HEK293 (cell line): ENCODE measurements at regions not wholly inside any gene's neighbourhood (a gene's known extent, or its start where the extent isn't known, plus 50 kb on each side); places are given as distances from the start of the nearest gene placed in this dataset.

Experiments used
- CTCF ChIA-PET: fragments of 350-600 bp; formaldehyde crosslinking; extraction: SDS; loops from one replicate; lab custom pipeline; 2021; ENCODE audit warnings: antibody characterized with exemption; lab: Yijun Ruan, JAX
- POLR2A ChIA-PET: fragments of 300-600 bp; formaldehyde crosslinking; extraction: SDS; loops from one replicate; lab custom pipeline; 2020; ENCODE audit warnings: antibody characterized with exemption, inconsistent platforms; lab: Yijun Ruan, JAX
- H3K27ac ChIP-seq: fragments of 200-500 bp; sonication (Bioruptor generic); 2 replicates; pipeline ENCODE4 v1.5.1; 2014; ENCODE audit warnings: low read depth, low read length, control low read depth, inconsistent platforms; ENCODE audit errors: extremely low read depth
- H3K36me3 ChIP-seq, 2 experiments: fragments of 200-500 bp in 1 of 2; sonication (Bioruptor generic) in 1 of 2; 1 replicate in 1 of 2; 2 replicates in 1 of 2; pipeline ENCODE4 v1.5.1; 2014 to 2017; ENCODE audit warnings: inconsistent platforms in 2 of 2, low read length in 2 of 2; ENCODE audit not compliant: control insufficient read depth in 2 of 2, insufficient read depth in 1 of 2
- H3K4me1 ChIP-seq: fragments of 200-500 bp; sonication (Bioruptor generic); 2 replicates; pipeline ENCODE4 v1.5.1; 2014; ENCODE audit warnings: mild to moderate bottlenecking, low read length, inconsistent platforms; ENCODE audit not compliant: control insufficient read depth, insufficient read depth
- H3K4me3 ChIP-seq: 2 replicates; pipeline ENCODE4 v1.5.1; 2011; ENCODE audit warnings: low read depth, mild to moderate bottlenecking, control low read depth, low read length, moderate library complexity
- H3K9me3 ChIP-seq: fragments of 200-500 bp; sonication (Bioruptor generic); 2 replicates; pipeline ENCODE4 v1.5.1; 2014; ENCODE audit warnings: low read depth, low read length, inconsistent platforms; ENCODE audit not compliant: control insufficient read depth, insufficient read depth
- BCL11A ChIP-seq: fragments of 450-650 bp; formaldehyde crosslinking; IDR thresholded peaks from 2 replicates; pipeline ENCODE4 v1.5.1; 2016; ENCODE audit warnings: low read depth, missing biosample characterization, missing genetic modification characterization
- EGR2 ChIP-seq: fragments of 450-650 bp; formaldehyde crosslinking; IDR thresholded peaks from 2 replicates; pipeline ENCODE4 v1.5.1; 2016; ENCODE audit warnings: low read depth, missing biosample characterization, missing genetic modification characterization
- GLIS2 ChIP-seq: fragments of 450-650 bp; formaldehyde crosslinking; IDR thresholded peaks from 2 replicates; pipeline ENCODE4 v1.5.1; 2016; ENCODE audit warnings: missing biosample characterization, missing genetic modification characterization
- HOXA7 ChIP-seq: sonication (generic); formaldehyde crosslinking; IDR thresholded peaks from 2 replicates; pipeline ENCODE4 v1.8.1; 2022; ENCODE audit warnings: missing genetic modification reagents, borderline replicate concordance
- HOXD13 ChIP-seq: sonication (generic); formaldehyde crosslinking; IDR thresholded peaks from 2 replicates; pipeline ENCODE4 v1.8.0; 2022; ENCODE audit warnings: missing genetic modification reagents, borderline replicate concordance
- KLF10 ChIP-seq: fragments of 450-650 bp; IDR thresholded peaks from 2 replicates; pipeline ENCODE4 v1.5.1; 2018; ENCODE audit warnings: missing biosample characterization, mild to moderate bottlenecking, missing genetic modification characterization
- KLF8 ChIP-seq: fragments of 450-650 bp; formaldehyde crosslinking; IDR thresholded peaks from 2 replicates; pipeline ENCODE4 v1.5.1; 2016; ENCODE audit warnings: missing biosample characterization, missing genetic modification characterization
- KLF9 ChIP-seq: fragments of 450-650 bp; formaldehyde crosslinking; IDR thresholded peaks from 2 replicates; pipeline ENCODE4 v1.5.1; 2016; ENCODE audit warnings: missing biosample characterization, missing genetic modification characterization, low read depth
- REPIN1 ChIP-seq: fragments of 450-650 bp; formaldehyde crosslinking; IDR thresholded peaks from 2 replicates; pipeline ENCODE4 v1.5.1; 2017; ENCODE audit warnings: missing biosample characterization, missing genetic modification characterization, low read depth
- SETDB1 ChIP-seq: IDR thresholded peaks from one replicate; pipeline ENCODE4 v1.6.1; 2017; ENCODE audit warnings: mild to moderate bottlenecking, low read length, moderate library complexity, mixed read lengths; ENCODE audit not compliant: insufficient read length
- ZBTB17 ChIP-seq: fragments of 450-650 bp; formaldehyde crosslinking; IDR thresholded peaks from 2 replicates; pipeline ENCODE4 v1.5.1; 2016; ENCODE audit warnings: missing biosample characterization, missing genetic modification characterization
- ZBTB21 ChIP-seq: fragments of 450-650 bp; formaldehyde crosslinking; IDR thresholded peaks from 2 replicates; pipeline ENCODE4 v1.5.1; 2017; ENCODE audit warnings: missing biosample characterization, missing genetic modification characterization
- ZFP3 ChIP-seq: fragments of 450-650 bp; formaldehyde crosslinking; IDR thresholded peaks from 2 replicates; pipeline ENCODE4 v1.5.1; 2016; ENCODE audit warnings: low read depth, missing biosample characterization, missing genetic modification characterization
- ZFP69B ChIP-seq: fragments of 450-650 bp; formaldehyde crosslinking; IDR thresholded peaks from 2 replicates; pipeline ENCODE4 v1.5.1; 2016; ENCODE audit warnings: missing biosample characterization, missing genetic modification characterization
- ZNF114 ChIP-seq: fragments of 450-650 bp; formaldehyde crosslinking; IDR thresholded peaks from 2 replicates; pipeline ENCODE4 v1.5.0; 2017; ENCODE audit warnings: missing biosample characterization, missing genetic modification characterization
- ZNF221 ChIP-seq: fragments of 450-650 bp; formaldehyde crosslinking; IDR thresholded peaks from 2 replicates; pipeline ENCODE4 v1.5.1; 2017; ENCODE audit warnings: missing biosample characterization, missing genetic modification characterization, borderline replicate concordance
- ZNF302 ChIP-seq: fragments of 450-650 bp; formaldehyde crosslinking; IDR thresholded peaks from 2 replicates; pipeline ENCODE4 v1.5.1; 2016; ENCODE audit warnings: missing biosample characterization, missing genetic modification characterization, low read depth
- ZNF341 ChIP-seq: fragments of 450-650 bp; formaldehyde crosslinking; IDR thresholded peaks from 2 replicates; pipeline ENCODE4; 2016; ENCODE audit warnings: low read depth, missing biosample characterization, missing genetic modification characterization
- ZNF391 ChIP-seq: fragments of 450-650 bp; formaldehyde crosslinking; IDR thresholded peaks from 2 replicates; pipeline ENCODE4 v1.5.1; 2016; ENCODE audit warnings: low read depth, missing biosample characterization, missing genetic modification characterization, borderline replicate concordance
- ZNF394 ChIP-seq: fragments of 450-650 bp; formaldehyde crosslinking; IDR thresholded peaks from 2 replicates; pipeline ENCODE4 v1.5.1; 2016; ENCODE audit warnings: missing biosample characterization, missing genetic modification characterization, mild to moderate bottlenecking, moderate library complexity, borderline replicate concordance
- ZNF404 ChIP-seq: fragments of 450-650 bp; formaldehyde crosslinking; IDR thresholded peaks from 2 replicates; pipeline ENCODE4 v1.5.1; 2017; ENCODE audit warnings: missing biosample characterization, missing genetic modification characterization
- ZNF529 ChIP-seq: fragments of 450-650 bp; formaldehyde crosslinking; IDR thresholded peaks from 2 replicates; pipeline ENCODE4 v1.5.1; 2017; ENCODE audit warnings: missing genetic modification characterization, missing biosample characterization; ENCODE audit not compliant: insufficient replicate concordance
- ZNF549 ChIP-seq: fragments of 450-650 bp; IDR thresholded peaks from 2 replicates; pipeline ENCODE4 v1.5.1; 2018; ENCODE audit warnings: missing biosample characterization, missing genetic modification characterization, mild to moderate bottlenecking, inconsistent platforms, moderate library complexity
- ZNF585B ChIP-seq: fragments of 450-650 bp; formaldehyde crosslinking; IDR thresholded peaks from 2 replicates; pipeline ENCODE4 v1.5.1; 2016; ENCODE audit warnings: missing biosample characterization, missing genetic modification characterization
- ZNF621 ChIP-seq: fragments of 450-650 bp; formaldehyde crosslinking; IDR thresholded peaks from 2 replicates; pipeline ENCODE4 v1.5.1; 2017; ENCODE audit warnings: missing biosample characterization, missing genetic modification characterization
- ZNF623 ChIP-seq: fragments of 450-650 bp; formaldehyde crosslinking; IDR thresholded peaks from 2 replicates; pipeline ENCODE4 v1.5.1; 2016; ENCODE audit warnings: missing biosample characterization, missing genetic modification characterization
- ZNF660 ChIP-seq: fragments of 450-650 bp; IDR thresholded peaks from 2 replicates; pipeline ENCODE4 v1.5.1; 2018; ENCODE audit warnings: missing biosample characterization, mild to moderate bottlenecking, missing genetic modification characterization
- ZNF701 ChIP-seq: fragments of 450-650 bp; formaldehyde crosslinking; IDR thresholded peaks from 2 replicates; pipeline ENCODE4 v1.5.1; 2016; ENCODE audit warnings: missing biosample characterization, missing genetic modification characterization
- ZNF768 ChIP-seq: fragments of 450-650 bp; formaldehyde crosslinking; IDR thresholded peaks from 2 replicates; pipeline ENCODE4 v1.5.1; 2018; ENCODE audit warnings: missing biosample characterization, mild to moderate bottlenecking, missing genetic modification characterization
- ZNF843 ChIP-seq: fragments of 450-650 bp; formaldehyde crosslinking; IDR thresholded peaks from 2 replicates; pipeline ENCODE4 v1.5.1; 2016; ENCODE audit warnings: missing biosample characterization, missing genetic modification characterization
- TF ChIP-seq, protein P1 (sequence below): fragments of 450-650 bp; formaldehyde crosslinking; IDR thresholded peaks from 2 replicates; pipeline ENCODE4 v1.5.1; 2016; ENCODE audit warnings: missing biosample characterization, missing genetic modification characterization

DNA sequence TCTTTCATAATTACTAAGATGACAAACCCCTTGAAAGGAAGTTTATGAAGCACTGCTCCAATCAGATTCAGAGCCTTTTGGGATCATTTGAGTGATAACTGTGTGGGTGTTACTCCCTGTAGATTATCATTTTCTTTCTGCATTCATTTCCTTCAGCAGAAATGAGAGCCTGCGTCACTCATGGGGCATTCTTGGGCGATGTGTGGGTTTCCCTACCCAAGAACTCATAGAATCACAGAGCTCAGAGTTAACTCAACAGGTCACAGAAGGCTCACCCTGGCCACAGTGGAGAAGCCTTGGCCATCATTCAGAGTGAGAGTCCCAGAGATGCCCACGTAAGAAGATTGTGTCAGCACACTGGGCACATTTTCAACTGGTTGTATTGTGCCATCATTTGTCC lies 401.9 kb downstream of the TLE4 start (continued):
- no peak for TF ChIP-seq ZNF341
- TF ChIP-seq ZFP3 (tag by site-specific recombination) = no peak

DNA sequence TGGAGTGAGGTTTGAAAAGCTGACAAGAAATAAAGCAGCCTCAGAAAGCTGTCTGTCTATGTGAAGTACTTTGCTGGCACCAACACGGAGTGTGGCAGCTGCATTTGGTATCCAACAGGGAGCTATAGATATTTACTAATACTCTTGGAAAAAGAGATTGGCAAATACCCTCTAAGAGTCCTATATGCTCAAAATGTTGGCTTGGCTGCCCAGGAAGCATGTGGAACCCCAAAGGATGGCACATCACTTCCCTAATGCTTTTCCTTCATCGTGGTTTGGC lies 398.3 kb downstream of the TLE4 start:
- no peak overlapping the region for H3K27ac ChIP-seq

DNA sequence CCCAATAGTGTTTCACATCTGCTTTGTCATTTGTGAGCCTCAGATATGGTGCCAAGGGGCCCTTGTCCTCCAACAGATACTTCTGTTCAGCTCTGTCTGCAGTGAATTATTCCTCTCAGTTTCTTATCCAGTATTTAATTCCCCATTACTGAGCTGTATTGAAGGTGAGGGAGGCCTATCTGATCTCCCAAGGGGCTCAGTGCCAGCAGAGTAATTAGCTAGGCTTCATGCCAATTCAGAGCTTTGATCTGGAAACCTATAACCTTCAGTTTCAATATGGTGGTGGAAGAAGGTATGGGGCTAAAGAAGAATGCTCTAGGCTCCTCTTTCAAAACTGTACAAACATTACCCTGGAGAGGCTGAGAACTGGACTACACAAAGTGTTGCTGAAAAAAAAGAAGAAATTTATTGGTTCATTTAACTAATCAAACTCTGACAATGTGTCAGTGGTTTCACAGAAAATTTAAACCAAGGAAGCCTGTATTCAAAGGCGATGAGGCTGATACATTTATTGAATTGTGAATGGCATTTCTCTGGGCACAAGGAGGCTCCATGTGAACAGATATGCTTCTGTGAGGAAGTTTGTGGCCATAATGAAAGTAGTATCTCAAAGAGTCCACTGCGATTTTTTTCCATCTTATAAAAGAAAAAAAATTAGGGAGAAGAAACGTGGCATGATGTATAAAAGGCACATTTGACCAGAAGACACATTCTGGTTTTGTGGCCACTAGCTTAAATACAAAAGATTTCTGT lies 397.8 kb downstream of the TLE4 start:
- TF ChIP-seq ZNF701 (tag by site-specific recombination) (no peak), EGR2 (tag by site-specific recombination) (no peak), ZNF302 (tag by site-specific recombination) (no peak), ZBTB21 (tag by site-specific recombination) (no peak), ZNF221 (no peak), HOXA7 (no peak), GLIS2 (no peak), ZNF529 (tag by site-specific recombination) (no peak), ZNF621 (tag by site-specific recombination) (no peak)
- TF ChIP-seq, protein P1, sequence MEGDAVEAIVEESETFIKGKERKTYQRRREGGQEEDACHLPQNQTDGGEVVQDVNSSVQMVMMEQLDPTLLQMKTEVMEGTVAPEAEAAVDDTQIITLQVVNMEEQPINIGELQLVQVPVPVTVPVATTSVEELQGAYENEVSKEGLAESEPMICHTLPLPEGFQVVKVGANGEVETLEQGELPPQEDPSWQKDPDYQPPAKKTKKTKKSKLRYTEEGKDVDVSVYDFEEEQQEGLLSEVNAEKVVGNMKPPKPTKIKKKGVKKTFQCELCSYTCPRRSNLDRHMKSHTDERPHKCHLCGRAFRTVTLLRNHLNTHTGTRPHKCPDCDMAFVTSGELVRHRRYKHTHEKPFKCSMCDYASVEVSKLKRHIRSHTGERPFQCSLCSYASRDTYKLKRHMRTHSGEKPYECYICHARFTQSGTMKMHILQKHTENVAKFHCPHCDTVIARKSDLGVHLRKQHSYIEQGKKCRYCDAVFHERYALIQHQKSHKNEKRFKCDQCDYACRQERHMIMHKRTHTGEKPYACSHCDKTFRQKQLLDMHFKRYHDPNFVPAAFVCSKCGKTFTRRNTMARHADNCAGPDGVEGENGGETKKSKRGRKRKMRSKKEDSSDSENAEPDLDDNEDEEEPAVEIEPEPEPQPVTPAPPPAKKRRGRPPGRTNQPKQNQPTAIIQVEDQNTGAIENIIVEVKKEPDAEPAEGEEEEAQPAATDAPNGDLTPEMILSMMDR = no peak
- Histone ChIP-seq H3K27ac (no peak overlapping the region), H3K36me3 (no peaks in the 10 kb centered on the region), H3K4me1 (no peaks in the 10 kb centered on the region), H3K4me3 (no peak overlapping the region), H3K9me3 (no peaks in the 10 kb centered on the region)
- ChIA-PET POLR2A (no interaction called here), CTCF (no interaction called here)

More for the DNA sequence above, 398.3 kb downstream of the TLE4 start:
- H3K4me1 ChIP-seq = no peaks in the 10 kb centered on the region
- H3K4me3 ChIP-seq = no peak overlapping the region
- no peaks in the 10 kb centered on the region for H3K36me3 ChIP-seq
- TF ChIP-seq SETDB1 (no peak), KLF9 (tag by site-specific recombination) (no peak), KLF10 (tag by site-specific recombination) (no peak), ZNF660 (tag by site-specific recombination) (no peak), ZFP69B (no peak), ZNF843 (tag by site-specific recombination) (no peak), KLF8 (tag by site-specific recombination) (no peak), ZNF404 (tag by site-specific recombination) (no peak), ZNF114 (tag by site-specific recombination) (no peak), REPIN1 (no peak), ZNF391 (tag by site-specific recombination) (no peak), ZNF768 (tag by site-specific recombination) (no peak), HOXD13 (CRISPR knock-in tag) (no peak), ZNF585B (tag by site-specific recombination) (no peak), ZBTB17 (no peak), BCL11A (tag by site-specific recombination) (no peak), ZNF549 (tag by site-specific recombination) (no peak), ZNF394 (no peak), ZNF623 (tag by site-specific recombination) (no peak)
- TF ChIP-seq, all 188 proteins: peak for 0
- no peaks in the 10 kb centered on the region for H3K9me3 ChIP-seq
- ChIA-PET POLR2A (no interaction called here), CTCF (no interaction called here)
